Endothelial cell of umbilical vein (primary cell): ENCODE measurements at regions not wholly inside any gene's neighbourhood (a gene's known extent, or its start where the extent isn't known, plus 50 kb on each side); places are given as distances from the start of the nearest gene placed in this dataset.

Experiments used
- BruUV-seq: library from RNA; stranded (reverse); fragments of 400-500 nt; replicated peaks from 2 replicates; lab custom pipeline; 2021; lab: Mats Ljungman, UMichigan
- CTCF ChIA-PET: fragments of 300-600, 350-600 bp; sonication (Branson Sonifier 250); formaldehyde crosslinking; loops from one replicate; lab custom pipeline; 2021; ENCODE audit warnings: antibody characterized with exemption, inconsistent platforms; lab: Charles Lee
- POLR2A ChIA-PET: fragments of 300-600, 350-600 bp; sonication (Branson Sonifier 250); formaldehyde crosslinking; loops from one replicate; lab custom pipeline; 2021; ENCODE audit warnings: antibody characterized with exemption, inconsistent platforms; lab: Charles Lee
- DNase-seq: peaks from one replicate; pipeline ENCODE4 v3.0.0-alpha.2; 2011; ENCODE audit warnings: low read depth, low spot score
- FAIRE-seq: peaks from 2 replicates; lab custom pipeline; 2011; peaks lifted over from hg19 to GRCh38; lab: Jason Lieb, UNC
- H2AFZ ChIP-seq: 2 replicates; pipeline ENCODE4 v1.6.0; 2012; ENCODE audit warnings: low read depth, low read length, control low read depth, inconsistent platforms
- H3K27ac ChIP-seq: 2 replicates; pipeline ENCODE4 v1.5.1; 2011; ENCODE audit warnings: low read depth, mild to moderate bottlenecking, control low read depth, low read length, moderate library complexity; ENCODE audit not compliant: insufficient read depth
- H3K27me3 ChIP-seq, 2 experiments: 2 replicates each; pipeline versions ENCODE4 v1.6.0 to v1.6.1; 2011; ENCODE audit warnings: low read length in 2 of 2, mixed read lengths in 1 of 2; ENCODE audit not compliant: control insufficient read depth in 2 of 2, insufficient read depth in 2 of 2
- H3K36me3 ChIP-seq, 2 experiments: 2 replicates in 1 of 2; 3 replicates in 1 of 2; pipeline ENCODE4 v1.5.1; 2011; ENCODE audit warnings: low read length in 2 of 2, mild to moderate bottlenecking in 1 of 2, moderate library complexity in 1 of 2; ENCODE audit not compliant: control insufficient read depth in 2 of 2, insufficient read depth in 2 of 2; ENCODE audit errors: extremely low read depth in 1 of 2
- H3K4me1 ChIP-seq: 3 replicates; pipeline ENCODE4 v1.5.1; 2011; ENCODE audit warnings: mild to moderate bottlenecking, low read length; ENCODE audit not compliant: control insufficient read depth, insufficient read depth; ENCODE audit errors: extremely low read depth
- H3K4me2 ChIP-seq: 2 replicates; pipeline ENCODE4 v1.6.1; 2011; ENCODE audit warnings: low read length, control low read depth, mixed read lengths; ENCODE audit not compliant: insufficient read depth
- H3K4me3 ChIP-seq, 3 experiments: fragments of 200-600 bp in 1 of 3; sonication (generic), shearing (Covaris generic) in 1 of 3; replicated peaks in 1 of 3; 2 replicates each; pipeline ENCODE4 v1.5.1; 2011 to 2016; ENCODE audit warnings: control low read depth in 3 of 3, low read length in 3 of 3, mild to moderate bottlenecking in 2 of 3, inconsistent platforms in 1 of 3, low read depth in 1 of 3, moderate library complexity in 1 of 3; ENCODE audit not compliant: insufficient read depth in 1 of 3
- H3K79me2 ChIP-seq: 2 replicates; pipeline ENCODE4 v1.6.0; 2012; ENCODE audit warnings: low read length, inconsistent platforms; ENCODE audit not compliant: control insufficient read depth, insufficient read depth
- H3K9ac ChIP-seq: replicated peaks from 2 replicates; pipeline ENCODE3; 2011; ENCODE audit warnings: low read length, control low read depth; ENCODE audit not compliant: insufficient read depth; ENCODE audit errors: extremely low read depth
- H3K9me1 ChIP-seq: replicated peaks from 3 replicates; pipeline ENCODE4 v1.6.0; 2011; ENCODE audit warnings: mild to moderate bottlenecking, low read length; ENCODE audit not compliant: control insufficient read depth, insufficient read depth; ENCODE audit errors: extremely low read depth
- H3K9me3 ChIP-seq: replicated peaks from 2 replicates; pipeline ENCODE4 v1.5.1; 2012; ENCODE audit warnings: low read length, inconsistent platforms; ENCODE audit not compliant: control insufficient read depth, insufficient read depth
- H4K20me1 ChIP-seq: replicated peaks from 2 replicates; pipeline ENCODE3; 2011; ENCODE audit warnings: mild to moderate bottlenecking, low read length; ENCODE audit not compliant: control insufficient read depth, insufficient read depth; ENCODE audit errors: extremely low read depth
- EZH2 ChIP-seq: IDR thresholded peaks from 2 replicates; pipeline ENCODE4 v1.6.1; 2012; ENCODE audit warnings: borderline replicate concordance, low read depth, mild to moderate bottlenecking, moderate library complexity, low read length, inconsistent platforms; ENCODE audit not compliant: severe bottlenecking
- FOS ChIP-seq: IDR thresholded peaks from 2 replicates; pipeline ENCODE4 v1.6.1; 2011; ENCODE audit warnings: mild to moderate bottlenecking, low read length, moderate library complexity, borderline replicate concordance; ENCODE audit not compliant: insufficient read depth
- GATA2 ChIP-seq: IDR thresholded peaks from 2 replicates; pipeline ENCODE4 v1.7.0; 2011; ENCODE audit warnings: low read depth, mild to moderate bottlenecking, moderate library complexity, mixed read lengths, low read length; ENCODE audit not compliant: insufficient read length, insufficient read depth
- JUN ChIP-seq: IDR thresholded peaks from 2 replicates; pipeline ENCODE4 v1.6.1; 2011; ENCODE audit warnings: borderline replicate concordance, low read depth; ENCODE audit not compliant: insufficient read length, insufficient read depth
- MYC ChIP-seq: IDR thresholded peaks from one replicate; pipeline ENCODE4 v1.6.1; 2011; ENCODE audit warnings: mild to moderate bottlenecking, low read depth, low read length
- POLR2A ChIP-seq: IDR thresholded peaks from 2 replicates; pipeline ENCODE4 v1.6.1; 2012; ENCODE audit warnings: low read depth, mild to moderate bottlenecking, control low read depth, low read length
- POLR2AphosphoS5 ChIP-seq: IDR thresholded peaks from 2 replicates; pipeline ENCODE4 v1.6.1; 2012; ENCODE audit warnings: low read depth, mild to moderate bottlenecking, control low read depth, low read length, moderate library complexity; ENCODE audit not compliant: insufficient read depth
- dilution Hi-C: fragments of 300-500 bp; cut with MboI; formaldehyde crosslinking; loops from one replicate; pipeline ENCODE4 v1.15.0; 2019; ENCODE audit warnings: low sequenced_read_pairs; ENCODE audit not compliant: extremely low pct_ligation_motif_present
- intact Hi-C: fragments of 100-400 bp; cut with micrococcal nuclease; formaldehyde crosslinking; loops from one replicate; pipeline ENCODE4 v1.10.0; 2022
- TF ChIP-seq, protein P1 (sequence below), 2 donors: IDR thresholded peaks; 1 replicate in 1 of 2; 2 replicates in 1 of 2; pipeline ENCODE4 v1.5.1; 2011; ENCODE audit warnings: low read length in 2 of 2, mild to moderate bottlenecking in 2 of 2, moderate library complexity in 2 of 2, control low read depth in 1 of 2, inconsistent platforms in 1 of 2, low read depth in 1 of 2; ENCODE audit not compliant: insufficient read depth in 1 of 2; ENCODE audit errors: extremely low read depth in 1 of 2
- TF ChIP-seq, protein P2 (sequence below): IDR thresholded peaks from 2 replicates; pipeline ENCODE4 v1.6.1; 2011; ENCODE audit not compliant: insufficient read depth, insufficient read length

DNA sequence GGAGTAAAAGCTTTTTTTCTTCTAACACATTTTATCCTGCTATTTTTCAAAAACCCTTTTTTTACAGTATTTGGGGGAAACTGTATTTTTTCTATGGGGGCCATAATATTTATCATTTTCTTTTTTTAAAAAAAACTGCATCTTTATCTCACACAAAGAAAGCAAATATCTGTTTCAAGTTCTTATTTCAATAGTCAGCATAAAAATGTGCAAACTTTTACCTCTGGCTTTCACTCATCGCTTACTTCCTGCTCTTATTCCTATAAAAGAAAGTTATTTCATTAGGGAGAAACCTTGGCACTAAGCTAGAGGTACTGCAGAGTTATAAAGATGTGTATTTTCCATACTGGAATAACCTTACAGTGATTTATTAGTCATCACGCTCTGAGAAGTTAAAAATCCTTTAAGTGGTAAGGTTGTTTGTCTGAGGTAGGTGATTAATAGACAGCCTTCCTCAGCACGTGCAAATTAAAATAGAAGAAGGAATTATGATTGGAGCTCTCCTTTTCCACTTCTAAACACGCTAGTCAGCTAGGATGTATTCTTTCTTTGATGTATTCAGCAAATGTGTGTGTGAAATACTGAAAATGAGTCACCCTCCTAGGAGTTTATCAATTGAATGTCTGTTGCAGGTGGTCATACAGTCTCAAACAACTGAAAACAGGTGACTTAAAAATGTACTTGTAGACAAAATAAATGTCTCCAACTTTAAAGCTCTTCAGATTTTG lies 461.0 kb downstream of the GXYLT1 start:
- Histone ChIP-seq H3K79me2 (no peaks in the 10 kb centered on the region), H3K27me3 (peaks cover 0 to 7% of the 10 kb centered on the region in 2 experiments), H3K36me3 (no peaks in the 10 kb centered on the region), H3K4me2 (no peak overlapping the region), H2AFZ (no peak overlapping the region), H3K9ac (no peak overlapping the region), H3K4me3 (no peak overlapping the region), H3K9me3 (no peaks in the 10 kb centered on the region), H3K4me1 (no peaks in the 10 kb centered on the region), H3K9me1 (no peaks in the 10 kb centered on the region), H4K20me1 (no peaks in the 10 kb centered on the region), H3K27ac (no peak overlapping the region)
- BruUV-seq, result no TSS peak
- intact Hi-C loops (no loop called here), dilution Hi-C loops (no loop called here)
- FAIRE-seq, result no peak
- CTCF ChIA-PET, result no interaction called here
- no peak for TF ChIP-seq MYC
- TF ChIP-seq, protein P1, sequence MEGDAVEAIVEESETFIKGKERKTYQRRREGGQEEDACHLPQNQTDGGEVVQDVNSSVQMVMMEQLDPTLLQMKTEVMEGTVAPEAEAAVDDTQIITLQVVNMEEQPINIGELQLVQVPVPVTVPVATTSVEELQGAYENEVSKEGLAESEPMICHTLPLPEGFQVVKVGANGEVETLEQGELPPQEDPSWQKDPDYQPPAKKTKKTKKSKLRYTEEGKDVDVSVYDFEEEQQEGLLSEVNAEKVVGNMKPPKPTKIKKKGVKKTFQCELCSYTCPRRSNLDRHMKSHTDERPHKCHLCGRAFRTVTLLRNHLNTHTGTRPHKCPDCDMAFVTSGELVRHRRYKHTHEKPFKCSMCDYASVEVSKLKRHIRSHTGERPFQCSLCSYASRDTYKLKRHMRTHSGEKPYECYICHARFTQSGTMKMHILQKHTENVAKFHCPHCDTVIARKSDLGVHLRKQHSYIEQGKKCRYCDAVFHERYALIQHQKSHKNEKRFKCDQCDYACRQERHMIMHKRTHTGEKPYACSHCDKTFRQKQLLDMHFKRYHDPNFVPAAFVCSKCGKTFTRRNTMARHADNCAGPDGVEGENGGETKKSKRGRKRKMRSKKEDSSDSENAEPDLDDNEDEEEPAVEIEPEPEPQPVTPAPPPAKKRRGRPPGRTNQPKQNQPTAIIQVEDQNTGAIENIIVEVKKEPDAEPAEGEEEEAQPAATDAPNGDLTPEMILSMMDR (IDR thresholded peaks at IDR 0.05; ENCODE audit: extremely low read depth in 1 of 2, insufficient read depth in 1 of 2, low read depth in 1 of 2, low read length in 2 of 2), result no peak
- TF ChIP-seq, protein P2, sequence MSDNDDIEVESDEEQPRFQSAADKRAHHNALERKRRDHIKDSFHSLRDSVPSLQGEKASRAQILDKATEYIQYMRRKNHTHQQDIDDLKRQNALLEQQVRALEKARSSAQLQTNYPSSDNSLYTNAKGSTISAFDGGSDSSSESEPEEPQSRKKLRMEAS, result no peak
- no peak for TF ChIP-seq JUN
- TF ChIP-seq POLR2AphosphoS5, result no peak
- no peak for TF ChIP-seq EZH2
- no peak for TF ChIP-seq POLR2A
- no peak for TF ChIP-seq FOS
- TF ChIP-seq GATA2, result no peak
- POLR2A ChIA-PET, result no interaction called here
- DNase-seq, result no peak
